H1 (cell line): ENCODE measurements at regions not wholly inside any gene's neighbourhood (a gene's known extent, or its start where the extent isn't known, plus 50 kb on each side); places are given as distances from the start of the nearest gene placed in this dataset.

Experiments
- CTCF ChIA-PET: fragments of 300-600 bp; sonication (Branson Sonifier 250); formaldehyde crosslinking; loops from one replicate; lab custom pipeline; 2021; ENCODE audit not compliant: partially characterized antibody; lab: Charles Lee
- POLR2A ChIA-PET: fragments of 300-600 bp; sonication (Branson Sonifier 250); formaldehyde crosslinking; loops from one replicate; lab custom pipeline; 2021; ENCODE audit warnings: inconsistent platforms; ENCODE audit not compliant: partially characterized antibody; lab: Charles Lee
- DNase-seq, 2 experiments: peaks; one replicate each; pipeline versions ENCODE4 v3.0.0 to v3.0.0-alpha.2; 2010 to 2022; ENCODE audit warnings: low spot score in 2 of 2, low read depth in 1 of 2, mixed read lengths in 1 of 2
- FAIRE-seq: peaks from 2 replicates; lab custom pipeline; 2011; peaks lifted over from hg19 to GRCh38; lab: Jason Lieb, UNC
- H2AFZ ChIP-seq: 2 replicates; pipeline ENCODE4 v1.8.1; 2012; ENCODE audit warnings: low read length, inconsistent platforms
- H2AK5ac ChIP-seq: 2 replicates; pipeline ENCODE4 v1.6.1; 2013; ENCODE audit warnings: low read depth, low read length
- H2BK120ac ChIP-seq: replicated peaks from 2 replicates; pipeline ENCODE3; 2013; ENCODE audit warnings: low read depth, low read length, inconsistent platforms
- H2BK12ac ChIP-seq: 2 replicates; pipeline ENCODE4 v1.6.1; 2013; ENCODE audit warnings: low read depth, low read length
- H2BK15ac ChIP-seq: 2 replicates; pipeline ENCODE4 v1.6.1; 2013; ENCODE audit warnings: low read length
- H2BK20ac ChIP-seq: 2 replicates; pipeline ENCODE4 v1.6.1; 2013; ENCODE audit warnings: low read length
- H2BK5ac ChIP-seq: 2 replicates; pipeline ENCODE4 v1.6.1; 2013; ENCODE audit warnings: low read depth, low read length
- H3K14ac ChIP-seq: 2 replicates; pipeline ENCODE4 v1.6.1; 2013; ENCODE audit warnings: inconsistent platforms; ENCODE audit not compliant: insufficient read length
- H3K18ac ChIP-seq: 2 replicates; pipeline ENCODE4 v1.6.1; 2013; ENCODE audit warnings: low read length; ENCODE audit errors: extremely low read depth
- H3K23ac ChIP-seq: 2 replicates; pipeline ENCODE4 v1.6.1; 2013; ENCODE audit warnings: inconsistent platforms; ENCODE audit not compliant: insufficient read length
- H3K23me2 ChIP-seq: 2 replicates; pipeline ENCODE4 v1.6.1; 2013; ENCODE audit warnings: low read depth, low read length
- H3K27ac ChIP-seq: 2 replicates; pipeline ENCODE4 v1.6.1; 2011; ENCODE audit warnings: low read depth, low read length, inconsistent platforms
- H3K27me3 ChIP-seq, 4 experiments: replicated peaks in 1 of 4; 1 replicate in 1 of 4; 2 replicates in 3 of 4; pipeline versions ENCODE4 v1.6.1 to v1.8.1; 2011 to 2013; ENCODE audit warnings: low read length in 3 of 4, mild to moderate bottlenecking in 3 of 4, inconsistent platforms in 2 of 4, mixed read lengths in 2 of 4, moderate library complexity in 1 of 4; ENCODE audit not compliant: control insufficient read depth in 3 of 4, insufficient read depth in 3 of 4; ENCODE audit errors: extremely low read depth in 1 of 4
- H3K36me3 ChIP-seq, 4 experiments: 2 replicates each; pipeline versions ENCODE4 v1.6.1 to v1.8.1; 2011 to 2013; ENCODE audit warnings: mild to moderate bottlenecking in 4 of 4, low read length in 3 of 4, moderate library complexity in 2 of 4, control low read depth in 1 of 4, inconsistent platforms in 1 of 4; ENCODE audit not compliant: insufficient read depth in 4 of 4, control insufficient read depth in 2 of 4
- H3K4ac ChIP-seq: replicated peaks from 2 replicates; pipeline ENCODE3; 2013; ENCODE audit warnings: low read length, low read depth, mixed read lengths, inconsistent platforms; ENCODE audit not compliant: insufficient read length
- H3K4me1 ChIP-seq, 4 experiments: replicated peaks in 1 of 4; 1 replicate in 1 of 4; 2 replicates in 3 of 4; pipeline versions ENCODE4 v1.6.1 to v1.8.1; 2011 to 2013; ENCODE audit warnings: low read length in 3 of 4, inconsistent platforms in 2 of 4, mixed read lengths in 1 of 4; ENCODE audit not compliant: insufficient read depth in 4 of 4, control insufficient read depth in 3 of 4
- H3K4me2 ChIP-seq, 2 experiments: 2 replicates each; pipeline versions ENCODE4 v1.6.1 to v1.8.1; 2011 to 2013; ENCODE audit warnings: low read depth in 2 of 2, low read length in 2 of 2, control low read depth in 1 of 2, inconsistent platforms in 1 of 2, mild to moderate bottlenecking in 1 of 2; ENCODE audit not compliant: insufficient read depth in 1 of 2
- H3K4me3 ChIP-seq, 4 experiments: fragments of 200-600, 300-600 bp in 1 of 4; sonication (generic), shearing (Covaris generic), sonication (Bioruptor Twin) in 1 of 4; 2 replicates each; pipeline versions ENCODE4 v1.5.1 to v1.8.1; 2011 to 2016; ENCODE audit warnings: low read length in 4 of 4, low read depth in 3 of 4, control low read depth in 2 of 4, inconsistent platforms in 2 of 4, mild to moderate bottlenecking in 2 of 4, mixed read lengths in 1 of 4, moderate library complexity in 1 of 4; ENCODE audit not compliant: insufficient read depth in 2 of 4; ENCODE audit errors: extremely low read depth in 1 of 4
- H3K56ac ChIP-seq: replicated peaks from 2 replicates; pipeline ENCODE3; 2013; ENCODE audit warnings: low read depth, mild to moderate bottlenecking, mixed read lengths, low read length, inconsistent platforms; ENCODE audit not compliant: insufficient read length
- H3K79me1 ChIP-seq: 2 replicates; pipeline ENCODE4 v1.6.1; 2013; ENCODE audit warnings: low read depth, low read length, control low read depth
- H3K79me2 ChIP-seq, 2 experiments: 2 replicates each; pipeline versions ENCODE4 v1.6.1 to v1.8.1; 2012 to 2013; ENCODE audit warnings: low read length in 2 of 2, mild to moderate bottlenecking in 2 of 2, inconsistent platforms in 1 of 2; ENCODE audit not compliant: insufficient read depth in 2 of 2, control insufficient read depth in 1 of 2
- H3K9ac ChIP-seq, 4 experiments: replicated peaks in 1 of 4; 1 replicate in 1 of 4; 2 replicates in 3 of 4; pipeline versions ENCODE4 v1.6.1 to v1.8.1; 2011 to 2013; ENCODE audit warnings: low read depth in 3 of 4, low read length in 3 of 4, control low read depth in 2 of 4, mild to moderate bottlenecking in 2 of 4, moderate library complexity in 2 of 4, inconsistent platforms in 1 of 4; ENCODE audit errors: extremely low read depth in 1 of 4
- H3K9me3 ChIP-seq, 2 experiments: 2 replicates each; pipeline versions ENCODE4 v1.6.1 to v1.8.1; 2012 to 2013; ENCODE audit warnings: mild to moderate bottlenecking in 2 of 2, moderate library complexity in 2 of 2, control low read depth in 1 of 2, inconsistent platforms in 1 of 2, low read depth in 1 of 2, low read length in 1 of 2, mixed read lengths in 1 of 2; ENCODE audit not compliant: insufficient read depth in 2 of 2
- H4K20me1 ChIP-seq, 2 experiments: replicated peaks in 1 of 2; 2 replicates each; pipeline versions ENCODE3 to v1.8.1; 2011 to 2013; ENCODE audit warnings: inconsistent platforms in 2 of 2, low read length in 2 of 2, mild to moderate bottlenecking in 1 of 2; ENCODE audit not compliant: insufficient read depth in 2 of 2, control insufficient read depth in 1 of 2
- H4K5ac ChIP-seq: 2 replicates; pipeline ENCODE4 v1.6.1; 2013; ENCODE audit warnings: low read length, low read depth, mixed read lengths, inconsistent platforms; ENCODE audit not compliant: insufficient read length
- H4K8ac ChIP-seq: 2 replicates; pipeline ENCODE4 v1.8.0; 2013; ENCODE audit warnings: mild to moderate bottlenecking, moderate library complexity, low read length, inconsistent platforms; ENCODE audit not compliant: insufficient read depth; ENCODE audit errors: extremely low read depth
- H4K91ac ChIP-seq: replicated peaks from 2 replicates; pipeline ENCODE3; 2013; ENCODE audit warnings: low read length, mixed read lengths, inconsistent platforms; ENCODE audit not compliant: insufficient read length
- CHD2 ChIP-seq: IDR thresholded peaks from 2 replicates; pipeline ENCODE4 v1.6.1; 2012; ENCODE audit warnings: low read length, improper control_type of control experiment
- CTCF ChIP-seq, 3 experiments: IDR thresholded peaks; 1 replicate in 2 of 3; 2 replicates in 1 of 3; pipeline versions ENCODE4 v1.5.1 to v1.6.1; 2011; ENCODE audit warnings: low read length in 3 of 3, mild to moderate bottlenecking in 3 of 3, inconsistent platforms in 2 of 3, low read depth in 1 of 3, moderate library complexity in 1 of 3; ENCODE audit not compliant: insufficient read depth in 1 of 3; ENCODE audit errors: control extremely low read depth in 1 of 3
- EGR1 ChIP-seq: IDR thresholded peaks from 2 replicates; pipeline ENCODE4 v1.6.1; 2011; ENCODE audit warnings: low read depth, low read length, borderline replicate concordance
- EP300 ChIP-seq, 2 experiments: IDR thresholded peaks; 1 replicate in 1 of 2; 2 replicates in 1 of 2; pipeline ENCODE4 v1.6.1; 2011 to 2012; ENCODE audit warnings: low read depth in 2 of 2, low read length in 2 of 2, mild to moderate bottlenecking in 2 of 2, borderline replicate concordance in 1 of 2, inconsistent platforms in 1 of 2, moderate library complexity in 1 of 2
- JUN ChIP-seq: IDR thresholded peaks from 2 replicates; pipeline ENCODE4 v1.6.1; 2011; ENCODE audit warnings: low read depth, mild to moderate bottlenecking, improper control_type of control experiment, low read length
- NANOG ChIP-seq: IDR thresholded peaks from 2 replicates; pipeline ENCODE4 v1.6.1; 2011; ENCODE audit warnings: low read length, low read depth, mild to moderate bottlenecking, inconsistent platforms; ENCODE audit not compliant: insufficient read depth, poor library complexity, severe bottlenecking
- RXRA ChIP-seq: IDR thresholded peaks from 2 replicates; pipeline ENCODE4 v1.6.1; 2011; ENCODE audit warnings: low read depth, mild to moderate bottlenecking, low read length, moderate library complexity; ENCODE audit not compliant: insufficient read depth
- SIX5 ChIP-seq: IDR thresholded peaks from 2 replicates; pipeline ENCODE4 v1.6.1; 2011; ENCODE audit warnings: mild to moderate bottlenecking, low read depth, low read length
- TAF7 ChIP-seq: optimal IDR thresholded peaks from 2 replicates; pipeline ENCODE3; 2011; ENCODE audit warnings: low read depth, mild to moderate bottlenecking, inconsistent platforms, low read length, moderate library complexity, borderline replicate concordance
- TBP ChIP-seq: IDR thresholded peaks from 2 replicates; pipeline ENCODE4 v1.6.1; 2011; ENCODE audit warnings: low read depth, low read length, improper control_type of control experiment
- TEAD4 ChIP-seq: IDR thresholded peaks from 2 replicates; pipeline ENCODE4 v1.6.1; 2012; ENCODE audit warnings: low read depth, low read length, inconsistent platforms, mixed read lengths
- WGBS, 2 experiments: shearing (Covaris generic) in 1 of 2; methylation state at CpG; one replicate each; pipeline versions ENCODE4 v1.1.6 to v1.1.7; 2013 to 2015; ENCODE audit warnings: low lambda C conversion rate in 2 of 2, mixed read lengths in 2 of 2, inconsistent platforms in 1 of 2, low coverage in 1 of 2, missing lambda C conversion rate in 1 of 2; ENCODE audit not compliant: insufficient replicate concordance in 2 of 2, insufficient coverage in 1 of 2, insufficient read length in 1 of 2; ENCODE audit errors: extremely low coverage in 1 of 2, missing lambda C conversion rate in 1 of 2; 5-methylcytosine and 5-hydroxymethylcytosine counted together

DNA sequence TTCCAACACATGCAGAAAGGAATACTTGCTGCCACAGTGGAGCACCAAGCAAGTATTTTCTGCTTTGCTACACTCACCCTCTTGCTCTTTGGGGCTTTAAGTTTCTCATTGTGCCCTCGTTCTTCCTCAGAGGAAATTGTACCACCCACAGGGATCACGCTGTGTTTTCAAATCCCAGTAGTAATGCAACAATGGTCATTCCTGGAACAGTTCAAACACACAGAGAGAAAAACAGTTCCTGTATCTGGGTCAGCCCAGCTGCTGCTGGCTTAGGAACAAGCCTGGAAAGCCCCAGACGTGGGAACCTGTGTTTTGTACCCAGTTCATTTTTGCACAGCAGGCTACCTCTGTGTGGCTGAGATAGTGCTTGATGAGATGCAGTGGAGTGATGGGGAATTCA, 907.8 kb downstream of the STPG2 start:
- no peak overlapping the region for H3K9ac ChIP-seq
- peaks cover 0 to 5% (median 0%) of the 10 kb centered on the region in 4 experiments; a peak in 1 of 7 replicates for H3K4me1 ChIP-seq
- H3K23ac ChIP-seq, result no peak overlapping the region
- no peak overlapping the region for H2BK15ac ChIP-seq
- H2BK12ac ChIP-seq, result no peak overlapping the region
- no peaks in the 10 kb centered on the region for H3K36me3 ChIP-seq
- no peak overlapping the region for H3K18ac ChIP-seq
- H2BK120ac ChIP-seq, result no peak overlapping the region
- H4K20me1 ChIP-seq, result no peaks in the 10 kb centered on the region
- H2BK20ac ChIP-seq, result no peak overlapping the region
- no peaks in the 10 kb centered on the region for H3K79me2 ChIP-seq
- H3K4me2 ChIP-seq, result no peak overlapping the region; a peak in 1 of 4 replicates
- no peak overlapping the region for H3K56ac ChIP-seq
- ChIA-PET POLR2A (no interaction called here), CTCF (interaction anchor here (0.7 kb wide), 1 partner anchor 18 kb away, joined by 3 read pairs; no protein-coding TSS in a partner anchor)
- H3K4me3 ChIP-seq, result no peak overlapping the region
- H4K8ac ChIP-seq, result no peak overlapping the region
- H3K14ac ChIP-seq, result no peak overlapping the region
- no peaks in the 10 kb centered on the region for H3K27me3 ChIP-seq
- whole genome bisulfite sequencing, 2 experiments, result 42% methylated on average over 3 of the region's 3 CpGs; no CpG with 5 or more reads in 1 of the 2 experiments
- H3K4ac ChIP-seq, result no peak overlapping the region
- peak; percentile 87 for FAIRE-seq
- no peak overlapping the region for H2AK5ac ChIP-seq
- H2AFZ ChIP-seq, result peak overlapping the region; percentile 76; the same call in 1 of the 2 replicates
- TF ChIP-seq SIX5, result no peak
- no peak for TF ChIP-seq JUN
- no peak for TF ChIP-seq TAF7
- no peak for TF ChIP-seq RXRA
- no peak for TF ChIP-seq TEAD4
- 0 out of 2 replicates have a peak, but pooled peaks have one; percentile 11 for TF ChIP-seq EGR1
- TF ChIP-seq CTCF (IDR thresholded peaks at IDR 0.05; ENCODE audit: control extremely low read depth in 1 of 3, insufficient read depth in 1 of 3, low read depth in 1 of 3, low read length in 3 of 3), result no peak
- no peak for TF ChIP-seq NANOG
- TF ChIP-seq EP300 (IDR thresholded peaks at IDR 0.05; ENCODE audit: borderline replicate concordance in 1 of 2, low read depth in 2 of 2, low read length in 2 of 2), result peak in 1 of 2 experiments; percentile 51; a peak in 1 of 3 replicates
- TF ChIP-seq TBP, result no peak
- no peak for TF ChIP-seq CHD2
- no peak overlapping the region for H4K91ac ChIP-seq
- H3K9me3 ChIP-seq, result no peaks in the 10 kb centered on the region
- no peaks in the 10 kb centered on the region for H3K79me1 ChIP-seq
- no peak overlapping the region for H4K5ac ChIP-seq
- no peaks in the 10 kb centered on the region for H3K23me2 ChIP-seq
- DNase-seq, result no peak
- H2BK5ac ChIP-seq, result no peak overlapping the region
- no peak overlapping the region for H3K27ac ChIP-seq
